Osteocyte (in vitro differentiated cells): ENCODE measurements at regions not wholly inside any gene's neighbourhood (a gene's known extent, or its start where the extent isn't known, plus 50 kb on each side); places are given as distances from the start of the nearest gene placed in this dataset.

Source experiments
- DNase-seq: peaks from one replicate; pipeline ENCODE4 v3.0.0; 2021; ENCODE audit warnings: mixed read lengths; ENCODE audit not compliant: unreplicated experiment; ENCODE audit errors: extremely low spot score
- H3K27ac Mint-ChIP-seq: one replicate; pipeline ENCODE4 v1.8.0; 2021; ENCODE audit warnings: mild to moderate bottlenecking, mixed read lengths; ENCODE audit not compliant: unreplicated experiment
- H3K27me3 Mint-ChIP-seq: one replicate; pipeline ENCODE4 v1.8.0; 2021; ENCODE audit warnings: mixed read lengths; ENCODE audit not compliant: unreplicated experiment
- H3K36me3 Mint-ChIP-seq: one replicate; pipeline ENCODE4 v1.8.0; 2021; ENCODE audit warnings: mixed read lengths; ENCODE audit not compliant: unreplicated experiment
- H3K4me1 Mint-ChIP-seq: one replicate; pipeline ENCODE4 v1.8.0; 2021; ENCODE audit warnings: mixed read lengths; ENCODE audit not compliant: unreplicated experiment
- H3K4me3 Mint-ChIP-seq: one replicate; pipeline ENCODE4 v1.8.0; 2021; ENCODE audit warnings: mild to moderate bottlenecking, moderate library complexity, mixed read lengths; ENCODE audit not compliant: unreplicated experiment
- H3K9me3 Mint-ChIP-seq: one replicate; pipeline ENCODE4 v1.8.0; 2021; ENCODE audit warnings: mixed read lengths; ENCODE audit not compliant: unreplicated experiment
- TF ChIP-seq, protein P1 (sequence below): fragments of 200-600 bp; sonication (generic); IDR thresholded peaks from 2 replicates; pipeline ENCODE4 v1.5.0; 2021; ENCODE audit warnings: antibody characterized with exemption, mild to moderate bottlenecking, moderate library complexity

- H3K27me3 Mint-ChIP-seq, result no peaks in the 10 kb centered on the region
- no peak for DNase-seq
- no peaks in the 10 kb centered on the region for H3K9me3 Mint-ChIP-seq
- TF ChIP-seq, protein P1, sequence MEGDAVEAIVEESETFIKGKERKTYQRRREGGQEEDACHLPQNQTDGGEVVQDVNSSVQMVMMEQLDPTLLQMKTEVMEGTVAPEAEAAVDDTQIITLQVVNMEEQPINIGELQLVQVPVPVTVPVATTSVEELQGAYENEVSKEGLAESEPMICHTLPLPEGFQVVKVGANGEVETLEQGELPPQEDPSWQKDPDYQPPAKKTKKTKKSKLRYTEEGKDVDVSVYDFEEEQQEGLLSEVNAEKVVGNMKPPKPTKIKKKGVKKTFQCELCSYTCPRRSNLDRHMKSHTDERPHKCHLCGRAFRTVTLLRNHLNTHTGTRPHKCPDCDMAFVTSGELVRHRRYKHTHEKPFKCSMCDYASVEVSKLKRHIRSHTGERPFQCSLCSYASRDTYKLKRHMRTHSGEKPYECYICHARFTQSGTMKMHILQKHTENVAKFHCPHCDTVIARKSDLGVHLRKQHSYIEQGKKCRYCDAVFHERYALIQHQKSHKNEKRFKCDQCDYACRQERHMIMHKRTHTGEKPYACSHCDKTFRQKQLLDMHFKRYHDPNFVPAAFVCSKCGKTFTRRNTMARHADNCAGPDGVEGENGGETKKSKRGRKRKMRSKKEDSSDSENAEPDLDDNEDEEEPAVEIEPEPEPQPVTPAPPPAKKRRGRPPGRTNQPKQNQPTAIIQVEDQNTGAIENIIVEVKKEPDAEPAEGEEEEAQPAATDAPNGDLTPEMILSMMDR, result no peak
- H3K4me3 Mint-ChIP-seq, result no peak overlapping the region
- no peaks in the 10 kb centered on the region for H3K36me3 Mint-ChIP-seq
- H3K27ac Mint-ChIP-seq, result no peak overlapping the region
- no peaks in the 10 kb centered on the region for H3K4me1 Mint-ChIP-seq
Observed at GRCh38 chr13:86403181-86403580, 604.0 kb upstream of the SLITRK6 start.

DNA sequence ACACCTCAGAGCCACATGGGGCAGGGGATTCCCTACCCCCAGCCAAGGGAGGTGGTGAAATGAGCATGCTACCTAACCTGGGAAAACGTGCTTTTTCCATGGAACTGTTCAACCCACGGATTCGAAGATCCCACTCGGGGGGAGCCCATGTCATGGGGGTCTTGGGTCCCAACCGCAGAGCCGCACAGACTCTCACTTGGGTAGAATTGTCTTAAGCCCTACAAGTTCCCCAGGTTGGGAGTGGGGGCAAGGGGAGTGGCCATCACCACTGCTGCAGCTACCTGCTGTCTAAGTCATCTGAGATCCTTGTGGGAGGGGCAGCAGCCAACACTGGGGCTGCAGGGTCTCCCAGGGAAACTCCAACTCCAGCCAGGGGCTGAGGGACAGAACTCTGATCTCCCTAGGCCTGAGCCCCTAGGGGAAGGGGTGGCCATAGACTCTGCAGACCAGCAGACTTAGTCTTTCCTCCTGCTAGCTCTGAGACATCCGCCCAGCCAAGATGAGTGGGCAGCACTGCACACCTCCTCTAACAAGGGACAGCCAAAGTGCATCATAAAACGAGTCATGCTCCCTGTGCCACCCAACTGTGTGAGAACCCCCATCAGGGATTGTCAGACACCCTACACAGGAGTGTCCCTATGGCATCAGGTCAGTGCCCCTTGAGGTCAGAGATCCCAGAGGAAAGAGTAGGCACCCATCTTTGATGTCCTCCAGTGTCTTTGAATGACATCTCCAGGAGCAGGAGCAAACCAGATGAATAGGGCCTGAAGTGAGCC lies 610.4 kb upstream of the SLITRK6 start:
- no peaks in the 10 kb centered on the region for H3K9me3 Mint-ChIP-seq
- no peaks in the 10 kb centered on the region for H3K36me3 Mint-ChIP-seq
- TF ChIP-seq, protein P1, result no peak
- no peaks in the 10 kb centered on the region for H3K4me1 Mint-ChIP-seq
- no peak overlapping the region for H3K4me3 Mint-ChIP-seq
- H3K27ac Mint-ChIP-seq, result no peak overlapping the region
- peaks cover 9% of the 10 kb centered on the region for H3K27me3 Mint-ChIP-seq
- DNase-seq, result no peak

GRCh38 chr13:86425170-86425815 lies 626.1 kb upstream of the SLITRK6 start:
- Mint-ChIP-seq H3K36me3 (no peaks in the 10 kb centered on the region), H3K4me3 (no peak overlapping the region), H3K9me3 (peaks cover 11% of the 10 kb centered on the region), H3K27ac (no peak overlapping the region), H3K4me1 (no peaks in the 10 kb centered on the region), H3K27me3 (peaks cover 4% of the 10 kb centered on the region)
- no peak for DNase-seq
- TF ChIP-seq, protein P1, result no peak

DNA sequence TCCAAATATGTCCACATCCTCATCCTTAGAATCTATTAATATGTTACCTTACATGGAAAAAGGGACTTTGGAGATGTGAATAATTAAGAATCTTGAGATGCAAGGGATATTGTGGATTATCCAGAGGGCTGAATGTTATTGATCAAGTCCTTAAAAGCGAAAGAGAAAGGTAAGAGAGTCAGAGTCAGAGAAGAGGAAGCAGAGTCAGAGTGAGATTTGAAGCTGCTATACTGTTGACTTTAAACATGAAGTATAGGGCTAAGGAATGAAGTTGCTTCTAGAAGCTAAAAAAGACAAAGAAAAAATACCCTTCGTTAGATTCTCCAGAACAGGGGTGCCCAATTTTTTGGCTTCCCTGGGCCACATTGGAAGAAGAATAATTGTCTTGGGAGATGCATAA lies 627.2 kb upstream of the SLITRK6 start:
- TF ChIP-seq, protein P1, result no peak
- H3K9me3 Mint-ChIP-seq, result peaks cover 11% of the 10 kb centered on the region
- H3K4me3 Mint-ChIP-seq, result no peak overlapping the region
- H3K36me3 Mint-ChIP-seq, result no peaks in the 10 kb centered on the region
- no peak for DNase-seq
- H3K4me1 Mint-ChIP-seq, result no peaks in the 10 kb centered on the region
- no peak overlapping the region for H3K27ac Mint-ChIP-seq
- H3K27me3 Mint-ChIP-seq, result peaks cover 4% of the 10 kb centered on the region

DNA sequence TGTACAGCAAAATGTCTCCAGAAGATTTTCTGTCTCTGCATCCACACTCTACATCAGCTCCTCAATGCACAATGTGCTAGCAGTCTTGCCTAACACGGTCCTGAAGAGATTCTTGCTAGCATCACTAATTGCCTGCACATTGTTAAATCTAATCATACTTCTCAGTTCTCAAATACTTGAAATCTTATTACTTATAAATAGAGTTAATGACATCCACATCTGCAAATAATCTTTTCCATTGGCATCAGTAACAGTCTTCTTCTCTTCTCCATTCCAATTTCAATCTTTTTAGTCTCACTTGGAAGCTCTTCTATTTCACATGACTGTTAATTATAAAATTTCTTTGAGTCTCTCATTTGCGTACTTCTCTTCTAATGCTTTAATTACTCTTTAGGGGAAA lies 630.5 kb upstream of the SLITRK6 start:
- Mint-ChIP-seq H3K4me1 (no peaks in the 10 kb centered on the region), H3K27me3 (no peaks in the 10 kb centered on the region), H3K36me3 (no peaks in the 10 kb centered on the region), H3K9me3 (peaks cover 11% of the 10 kb centered on the region), H3K4me3 (no peak overlapping the region), H3K27ac (no peak overlapping the region)
- TF ChIP-seq, protein P1, result no peak
- DNase-seq, result no peak
